ENCODE measurements at regions not wholly inside any gene's neighbourhood (a gene's known extent, or its start where the extent isn't known, plus 50 kb on each side); places are given as distances from the start of the nearest gene placed in this dataset.

DNA sequence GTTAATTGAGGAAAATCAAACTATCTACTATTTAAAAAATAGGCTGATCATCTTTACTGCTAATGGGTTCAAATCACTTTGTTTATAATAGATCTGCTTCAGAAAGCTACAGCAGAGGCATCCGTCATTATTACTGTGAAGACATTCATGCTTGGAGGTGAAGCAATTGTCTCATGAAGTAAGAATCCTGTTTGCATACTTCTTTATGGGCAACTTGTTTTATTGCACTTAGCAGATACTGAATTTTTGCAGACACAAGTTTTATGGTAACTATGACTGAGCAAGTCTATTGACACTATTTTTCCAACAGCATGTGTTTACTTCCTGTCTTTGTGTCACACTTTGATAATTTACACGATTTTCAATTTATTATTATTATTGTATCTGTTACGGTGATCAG lies 573.9 kb downstream of the RFPL4B start:
- intact Hi-C loops (cut with micrococcal nuclease) (no loop called here), dilution Hi-C loops (cut with MboI; ENCODE audit: extremely low pct_ligation_motif_present, low sequenced_read_pairs) (no loop called here)
- ChIA-PET CTCF (no interaction called here), POLR2A (no interaction called here)
- H3K4me1 ChIP-seq (ENCODE audit: control insufficient read depth, extremely low read depth, insufficient read depth, low read length), result no peaks in the 10 kb centered on the region
- DNase-seq (ENCODE audit: low read depth, low spot score), result no peak
- peaks cover 1% of the 10 kb centered on the region for H3K9me3 ChIP-seq (replicated peaks; ENCODE audit: control insufficient read depth, insufficient read depth, low read length)
- H3K4me3 ChIP-seq (replicated peaks in 1 of 3; ENCODE audit: insufficient read depth in 1 of 3, low read depth in 1 of 3, low read length in 3 of 3), result no peak overlapping the region
- no peaks in the 10 kb centered on the region for H3K36me3 ChIP-seq (ENCODE audit: control insufficient read depth in 2 of 2, extremely low read depth in 1 of 2, insufficient read depth in 2 of 2, low read length in 2 of 2)
- H4K20me1 ChIP-seq (replicated peaks; ENCODE audit: control insufficient read depth, extremely low read depth, insufficient read depth, low read length), result no peaks in the 10 kb centered on the region
- no peaks in the 10 kb centered on the region for H3K9me1 ChIP-seq (replicated peaks; ENCODE audit: control insufficient read depth, extremely low read depth, insufficient read depth, low read length)
- H3K4me2 ChIP-seq (ENCODE audit: insufficient read depth, low read length), result no peak overlapping the region
- H3K9ac ChIP-seq (replicated peaks; ENCODE audit: extremely low read depth, insufficient read depth, low read length), result no peak overlapping the region
- H3K27me3 ChIP-seq (ENCODE audit: control insufficient read depth in 2 of 2, insufficient read depth in 2 of 2, low read length in 2 of 2), result no peaks in the 10 kb centered on the region
- H3K79me2 ChIP-seq (ENCODE audit: control insufficient read depth, insufficient read depth, low read length), result no peaks in the 10 kb centered on the region
- no peak for FAIRE-seq
- no TSS peak for BruUV-seq (replicated peaks)
- H3K27ac ChIP-seq (ENCODE audit: insufficient read depth, low read depth, low read length), result no peak overlapping the region
- TF ChIP-seq MYC (IDR thresholded peaks at IDR 0.05; ENCODE audit: low read depth, low read length) (no peak), POLR2AphosphoS5 (IDR thresholded peaks at IDR 0.05; ENCODE audit: insufficient read depth, low read depth, low read length) (no peak), EZH2 (IDR thresholded peaks at IDR 0.05; ENCODE audit: borderline replicate concordance, low read depth, low read length, severe bottlenecking) (no peak), JUN (IDR thresholded peaks at IDR 0.05; ENCODE audit: borderline replicate concordance, insufficient read depth, insufficient read length, low read depth) (no peak), MAX (IDR thresholded peaks at IDR 0.05; ENCODE audit: insufficient read depth, insufficient read length) (no peak), CTCF (IDR thresholded peaks at IDR 0.05; ENCODE audit: extremely low read depth in 1 of 2, insufficient read depth in 1 of 2, low read depth in 1 of 2, low read length in 2 of 2) (no peak)
- no peak overlapping the region for H2AFZ ChIP-seq (ENCODE audit: low read depth, low read length)

All from endothelial cell of umbilical vein (primary cell).